Osteocyte (in vitro differentiated cells): ENCODE measurements at regions not wholly inside any gene's neighbourhood (a gene's known extent, or its start where the extent isn't known, plus 50 kb on each side); places are given as distances from the start of the nearest gene placed in this dataset.
A peak's percentile ranks its signal among the peaks of the same experiment; 100 is the strongest.

ENCODE experiments used
- DNase-seq: peaks from one replicate; pipeline ENCODE4 v3.0.0; 2021; ENCODE audit warnings: mixed read lengths; ENCODE audit not compliant: unreplicated experiment; ENCODE audit errors: extremely low spot score
- H3K27ac Mint-ChIP-seq: one replicate; pipeline ENCODE4 v1.8.0; 2021; ENCODE audit warnings: mild to moderate bottlenecking, mixed read lengths; ENCODE audit not compliant: unreplicated experiment
- H3K27me3 Mint-ChIP-seq: one replicate; pipeline ENCODE4 v1.8.0; 2021; ENCODE audit warnings: mixed read lengths; ENCODE audit not compliant: unreplicated experiment
- H3K36me3 Mint-ChIP-seq: one replicate; pipeline ENCODE4 v1.8.0; 2021; ENCODE audit warnings: mixed read lengths; ENCODE audit not compliant: unreplicated experiment
- H3K4me1 Mint-ChIP-seq: one replicate; pipeline ENCODE4 v1.8.0; 2021; ENCODE audit warnings: mixed read lengths; ENCODE audit not compliant: unreplicated experiment
- H3K4me3 Mint-ChIP-seq: one replicate; pipeline ENCODE4 v1.8.0; 2021; ENCODE audit warnings: mild to moderate bottlenecking, moderate library complexity, mixed read lengths; ENCODE audit not compliant: unreplicated experiment
- H3K9me3 Mint-ChIP-seq: one replicate; pipeline ENCODE4 v1.8.0; 2021; ENCODE audit warnings: mixed read lengths; ENCODE audit not compliant: unreplicated experiment
- CTCF ChIP-seq: fragments of 200-600 bp; sonication (generic); IDR thresholded peaks from 2 replicates; pipeline ENCODE4 v1.5.0; 2021; ENCODE audit warnings: antibody characterized with exemption, mild to moderate bottlenecking, moderate library complexity

- DNase-seq, result peak; percentile 92
- no peak overlapping the region for H3K4me3 Mint-ChIP-seq
- peak overlapping the region; percentile 88 for H3K27ac Mint-ChIP-seq
- no peaks in the 10 kb centered on the region for H3K36me3 Mint-ChIP-seq
- H3K9me3 Mint-ChIP-seq, result no peaks in the 10 kb centered on the region
- H3K4me1 Mint-ChIP-seq, result peaks cover 59% of the 10 kb centered on the region
- H3K27me3 Mint-ChIP-seq, result no peaks in the 10 kb centered on the region
- TF ChIP-seq CTCF, result no peak
These were observed 223.6 kb downstream of the ADAMTS15 start for GRCh38 chr11:130671801-130672700.

- H3K4me1 Mint-ChIP-seq, result peaks cover 67% of the 10 kb centered on the region
- H3K4me3 Mint-ChIP-seq, result no peak overlapping the region
- no peaks in the 10 kb centered on the region for H3K27me3 Mint-ChIP-seq
- no peaks in the 10 kb centered on the region for H3K36me3 Mint-ChIP-seq
- no peaks in the 10 kb centered on the region for H3K9me3 Mint-ChIP-seq
- TF ChIP-seq CTCF, result no peak
- H3K27ac Mint-ChIP-seq, result peak overlapping the region; percentile 88
- DNase-seq, result no peak
These were observed 224.5 kb downstream of the ADAMTS15 start for GRCh38 chr11:130672911-130673310.

- Mint-ChIP-seq H3K9me3 (peaks cover 7% of the 10 kb centered on the region), H3K36me3 (peaks cover 5% of the 10 kb centered on the region), H3K27me3 (no peaks in the 10 kb centered on the region), H3K4me3 (no peak overlapping the region), H3K27ac (peak overlapping the region; percentile 96), H3K4me1 (peaks cover 71% of the 10 kb centered on the region)
- no peak for TF ChIP-seq CTCF
- no peak for DNase-seq
These were observed 225.3 kb downstream of the ADAMTS15 start for GRCh38 chr11:130673698-130674097.

GRCh38 chr11:130674686-130675308 lies 226.4 kb downstream of the ADAMTS15 start:
- H3K9me3 Mint-ChIP-seq, result peaks cover 17% of the 10 kb centered on the region
- H3K27me3 Mint-ChIP-seq, result no peaks in the 10 kb centered on the region
- TF ChIP-seq CTCF, result no peak
- H3K4me1 Mint-ChIP-seq, result peaks cover 67% of the 10 kb centered on the region
- no peak for DNase-seq
- H3K4me3 Mint-ChIP-seq, result no peak overlapping the region
- H3K36me3 Mint-ChIP-seq, result peaks cover 15% of the 10 kb centered on the region
- peak overlapping the region; percentile 96 for H3K27ac Mint-ChIP-seq

- Mint-ChIP-seq H3K27ac (peak overlapping the region; percentile 96), H3K9me3 (peaks cover 19% of the 10 kb centered on the region), H3K4me1 (peaks cover 67% of the 10 kb centered on the region), H3K4me3 (peak overlapping the region; percentile 56), H3K36me3 (peaks cover 17% of the 10 kb centered on the region), H3K27me3 (no peaks in the 10 kb centered on the region)
- no peak for TF ChIP-seq CTCF
- peak; percentile 91 for DNase-seq
These were observed 227.0 kb downstream of the ADAMTS15 start for GRCh38 chr11:130675371-130675821.
